ENCODE measurements at regions not wholly inside any gene's neighbourhood (a gene's known extent, or its start where the extent isn't known, plus 50 kb on each side); places are given as distances from the start of the nearest gene placed in this dataset.

DNA sequence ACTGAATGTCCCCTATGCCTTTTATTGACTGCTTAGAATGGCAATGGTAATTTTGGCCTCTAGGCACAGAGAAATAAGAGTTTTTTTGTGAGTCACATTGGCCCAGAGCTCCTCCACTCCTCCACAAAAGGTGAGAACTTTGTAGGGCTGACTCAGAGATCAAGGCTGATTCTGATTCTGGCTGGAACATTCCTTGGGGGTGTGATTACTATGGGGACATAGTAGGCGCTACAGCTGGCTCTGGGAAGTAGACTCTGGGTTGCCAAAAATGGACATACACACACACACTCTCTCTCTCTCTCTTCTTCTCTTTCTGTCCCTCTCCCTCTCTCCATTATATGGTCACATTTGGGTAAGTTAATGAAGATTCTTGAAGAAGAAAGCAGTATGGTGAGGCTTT, 174.6 kb upstream of the DDHD1 start:
- TF ChIP-seq POLR2A (IDR thresholded peaks at IDR 0.05) (no peak), CTCF (IDR thresholded peaks at IDR 0.05) (no peak)
